ENCODE measurements at regions not wholly inside any gene's neighbourhood (a gene's known extent, or its start where the extent isn't known, plus 50 kb on each side); places are given as distances from the start of the nearest gene placed in this dataset.

GRCh38 chr5:173719731-173720082, 103.3 kb upstream of the BOD1 start:
- no peak for DNase-seq (ENCODE audit: low spot score)

- no peak for DNase-seq (ENCODE audit: low spot score)
Observed at GRCh38 chr5:173720286-173720952, 104.0 kb upstream of the BOD1 start.

GRCh38 chr5:173720953-173721600, 104.6 kb upstream of the BOD1 start:
- DNase-seq (ENCODE audit: low spot score), result no peak

GRCh38 chr5:173721601-173722232, 105.3 kb upstream of the BOD1 start:
- no peak for DNase-seq (ENCODE audit: low spot score)

- DNase-seq (ENCODE audit: low spot score), result no peak
Observed at GRCh38 chr5:173726846-173727557, 110.6 kb upstream of the BOD1 start.

GRCh38 chr5:173727839-173728778, 111.7 kb upstream of the BOD1 start:
- no peak for DNase-seq (ENCODE audit: low spot score)

- DNase-seq (ENCODE audit: low spot score), result no peak
Observed at GRCh38 chr5:173729079-173729765, 112.8 kb upstream of the BOD1 start.

GRCh38 chr5:173730632-173731298, 114.3 kb upstream of the BOD1 start:
- no peak for DNase-seq (ENCODE audit: low spot score)

- DNase-seq (ENCODE audit: low spot score), result no peak
Observed at GRCh38 chr5:173733021-173733420, 116.6 kb upstream of the BOD1 start.

- DNase-seq (ENCODE audit: low spot score), result no peak
Observed at GRCh38 chr5:173733425-173733824, 117.0 kb upstream of the BOD1 start.

GRCh38 chr5:173733831-173734501, 117.5 kb upstream of the BOD1 start:
- DNase-seq (ENCODE audit: low spot score), result no peak

GRCh38 chr5:173734716-173735115, 118.3 kb upstream of the BOD1 start:
- DNase-seq (ENCODE audit: low spot score), result no peak

GRCh38 chr5:173735184-173735583, 118.7 kb upstream of the BOD1 start:
- DNase-seq (ENCODE audit: low spot score), result no peak

GRCh38 chr5:173735691-173736090, 119.2 kb upstream of the BOD1 start:
- no peak for DNase-seq (ENCODE audit: low spot score)

- DNase-seq (ENCODE audit: low spot score), result no peak
Observed at GRCh38 chr5:173736374-173736773, 119.9 kb upstream of the BOD1 start.

GRCh38 chr5:173736923-173737412, 120.5 kb upstream of the BOD1 start:
- DNase-seq (ENCODE audit: low spot score), result no peak

- DNase-seq (ENCODE audit: low spot score), result no peak
Observed at GRCh38 chr5:173739741-173740140, 123.3 kb upstream of the BOD1 start.

- DNase-seq (ENCODE audit: low spot score), result no peak
Observed at GRCh38 chr5:173740400-173740799, 124.0 kb upstream of the BOD1 start.

- DNase-seq (ENCODE audit: low spot score), result no peak
Observed at GRCh38 chr5:173741087-173741486, 124.6 kb upstream of the BOD1 start.

Measured in mucosa of gallbladder (tissue), 1 donor.